Hepatocyte (in vitro differentiated cells): ENCODE measurements at regions not wholly inside any gene's neighbourhood (a gene's known extent, or its start where the extent isn't known, plus 50 kb on each side); places are given as distances from the start of the nearest gene placed in this dataset.
A peak's percentile ranks its signal among the peaks of the same experiment; 100 is the strongest.

Source experiments
- CTCF ChIP-seq: fragments of 200-600 bp; sonication (generic); IDR thresholded peaks from 2 replicates; pipeline ENCODE4 v1.5.1; 2016; ENCODE audit warnings: antibody characterized with exemption, mild to moderate bottlenecking; ENCODE audit not compliant: poor library complexity
- EZH2 ChIP-seq: fragments of 200-600 bp; sonication (generic); IDR thresholded peaks from 2 replicates; pipeline ENCODE4 v1.6.1; 2016; ENCODE audit warnings: antibody characterized with exemption, mild to moderate bottlenecking, borderline replicate concordance
- EZH2phosphoT487 ChIP-seq: fragments of 200-600 bp; sonication (generic); IDR thresholded peaks from one replicate; pipeline ENCODE4 v1.6.1; 2018; ENCODE audit warnings: antibody characterized with exemption, mild to moderate bottlenecking, low read depth, moderate library complexity; ENCODE audit not compliant: unreplicated experiment, severe bottlenecking

DNA sequence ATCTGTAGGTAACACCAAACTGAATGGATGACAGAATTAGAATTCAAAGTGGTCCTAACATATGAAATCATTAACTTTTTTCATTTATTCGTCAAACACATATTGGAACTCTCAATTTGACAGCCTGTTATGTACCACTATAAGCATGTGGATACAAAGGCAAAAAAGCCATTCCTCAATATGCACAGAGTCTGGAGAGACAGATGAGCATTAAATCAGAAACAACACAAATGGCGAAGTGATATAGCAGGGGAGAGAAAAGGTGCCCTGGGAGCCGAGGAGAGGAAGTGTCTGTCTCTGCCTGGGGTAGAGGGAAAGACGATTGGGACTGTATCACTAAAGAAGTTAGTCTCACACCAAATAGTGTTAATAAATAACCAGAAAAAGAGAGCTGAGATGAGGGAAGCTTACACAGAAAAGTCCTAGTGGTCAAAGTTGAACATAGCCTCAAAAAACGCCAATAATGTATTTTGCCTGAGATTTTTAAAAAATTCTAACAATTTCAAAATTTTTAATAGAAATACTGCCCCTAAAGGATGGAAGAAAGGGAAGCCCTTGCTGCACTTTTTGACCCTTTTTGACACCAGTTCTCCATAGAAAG is 417.5 kb downstream of the TUSC7 start:
- peak; percentile 21 for TF ChIP-seq CTCF
- TF ChIP-seq EZH2 = no peak
- TF ChIP-seq EZH2phosphoT487 = no peak
